Activated T-cell treated with anti-CD3 and anti-CD28 coated beads for 48 hours (primary cell): ENCODE measurements at regions not wholly inside any gene's neighbourhood (a gene's known extent, or its start where the extent isn't known, plus 50 kb on each side); places are given as distances from the start of the nearest gene placed in this dataset.

Experiments used
- DNase-seq: peaks from one replicate; pipeline ENCODE4 v3.0.0-alpha.2; 2020; ENCODE audit warnings: low read depth

DNA sequence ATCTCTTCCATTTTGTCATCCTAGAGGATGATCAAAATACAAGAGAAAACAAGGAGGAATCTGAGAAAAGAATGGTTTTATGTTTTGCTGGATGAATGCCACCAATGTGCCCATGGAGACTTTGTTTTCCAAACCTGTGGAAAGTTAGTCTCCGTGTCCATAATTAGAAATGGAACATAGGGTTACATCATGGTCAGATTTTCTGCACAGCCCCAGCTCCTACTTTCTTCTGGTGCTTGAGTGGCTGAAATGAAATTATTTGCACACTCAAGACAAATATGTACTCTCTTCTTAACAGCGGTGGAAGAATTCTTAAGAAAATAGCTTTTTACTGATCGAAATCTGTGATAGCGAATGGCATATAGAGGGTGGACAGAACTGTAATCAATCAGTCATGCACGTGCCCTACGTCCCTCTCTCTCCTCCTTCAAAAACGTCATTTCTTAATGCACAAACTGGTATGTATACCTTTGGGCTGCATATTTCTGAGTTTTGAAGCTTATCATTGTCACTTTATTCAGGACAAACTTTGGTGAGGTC, 825.2 kb downstream of the AACS start:
- no peak for DNase-seq

DNA sequence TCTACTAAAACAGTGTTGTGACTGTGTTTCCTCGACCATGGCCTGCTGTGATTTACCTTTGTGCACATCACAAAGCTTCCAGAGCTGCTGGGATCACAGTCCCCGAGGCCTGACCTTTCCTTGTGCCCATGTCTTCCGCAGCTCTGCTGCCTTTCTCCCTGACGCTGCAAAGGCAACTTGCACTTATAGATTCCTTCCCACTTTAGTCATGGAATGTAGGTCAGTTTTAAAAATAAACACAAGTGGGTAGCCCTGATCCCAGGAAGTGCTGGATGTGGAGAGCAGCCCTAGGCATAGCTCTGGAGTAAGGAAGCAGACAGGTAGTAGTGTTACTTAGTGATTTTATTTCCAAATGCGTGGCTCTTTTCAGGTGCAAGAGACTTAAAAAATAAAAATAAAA, 825.7 kb downstream of the AACS start:
- no peak for DNase-seq

DNA sequence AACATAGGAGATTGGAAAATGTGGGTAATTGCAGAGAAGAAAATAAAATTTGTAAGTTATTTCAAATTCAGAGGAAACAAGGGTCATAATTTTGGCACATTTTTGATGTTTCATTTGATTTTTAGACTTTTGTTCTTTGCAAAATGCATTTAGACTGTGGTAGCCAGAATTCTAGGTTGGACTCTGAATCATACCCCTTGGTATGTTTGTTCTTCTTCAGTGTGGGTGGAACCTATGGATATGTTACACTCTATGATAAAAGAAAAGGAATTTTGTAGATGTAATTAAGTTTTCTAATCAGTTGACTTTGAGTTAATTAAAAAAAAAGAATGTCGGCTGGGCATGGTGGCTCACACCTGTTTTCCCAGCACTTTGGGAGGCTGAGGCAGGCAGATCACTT, 827.0 kb downstream of the AACS start:
- DNase-seq: no peak

DNA sequence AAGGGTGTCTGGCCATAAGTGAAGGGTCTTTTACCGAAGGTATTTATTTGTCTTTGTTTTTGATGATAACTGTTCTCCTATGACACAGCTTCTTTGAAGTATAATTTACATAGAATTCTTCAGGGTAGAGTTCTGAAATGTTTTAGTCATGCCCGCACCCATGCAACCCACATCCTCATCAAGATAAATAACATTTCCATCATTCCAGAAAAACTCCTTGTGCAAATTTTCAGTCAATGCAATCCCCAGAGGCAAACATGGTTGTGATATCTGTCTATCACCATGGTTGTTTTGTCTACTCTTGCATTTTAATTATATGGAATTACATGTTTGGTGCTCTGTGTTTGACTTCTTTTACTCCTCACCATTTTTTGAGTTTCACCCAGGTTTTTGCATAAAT, 837.8 kb downstream of the AACS start:
- DNase-seq: no peak

DNA sequence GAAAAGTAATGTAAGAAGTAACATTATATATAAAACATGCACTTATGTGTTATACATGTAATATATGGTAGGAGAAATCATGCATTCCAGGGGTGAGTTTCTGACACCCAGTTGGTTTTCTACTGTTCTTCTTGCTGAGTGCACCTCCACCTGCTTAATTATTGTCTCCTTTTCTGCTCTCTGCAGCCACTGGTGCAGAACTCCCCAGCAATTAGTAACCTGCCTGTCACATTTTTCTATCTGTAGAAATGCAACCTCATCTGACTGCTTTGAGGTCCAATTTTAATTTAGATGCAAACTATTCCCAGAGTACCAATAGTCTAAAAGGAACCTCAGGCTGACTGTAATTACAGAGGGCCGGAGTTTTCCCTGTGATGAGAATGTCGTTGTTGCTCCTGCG, 842.1 kb downstream of the AACS start:
- no peak for DNase-seq

DNA sequence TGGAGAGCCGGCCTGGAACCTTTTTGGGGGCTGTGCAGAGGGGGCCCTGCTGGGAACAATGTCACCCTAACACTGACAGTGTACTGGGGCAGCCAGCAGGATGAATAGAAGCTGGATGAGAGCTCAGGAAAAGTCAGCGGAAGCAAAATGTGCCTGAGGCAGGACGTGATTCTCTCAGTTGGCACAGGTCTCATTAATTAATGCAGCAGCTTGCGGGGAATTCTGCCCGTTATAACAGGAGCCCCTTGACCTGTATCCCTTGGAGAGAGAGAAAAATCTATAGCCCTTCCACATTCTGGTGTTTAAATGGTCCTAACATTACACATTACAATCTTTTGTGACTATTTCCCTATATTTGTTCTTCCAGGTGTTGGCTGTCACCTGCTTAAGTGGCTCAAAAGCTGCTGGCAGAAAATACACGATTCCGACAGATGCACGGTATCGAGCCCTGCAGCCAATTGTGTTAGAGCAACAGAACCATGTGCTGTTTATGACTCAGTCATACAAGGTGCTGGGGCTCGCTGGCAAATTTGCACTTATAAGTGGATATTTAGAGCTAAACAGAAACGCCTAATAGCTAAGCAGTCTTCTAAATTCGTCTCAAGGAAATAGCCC, 854.7 kb downstream of the AACS start:
- no peak for DNase-seq

DNA sequence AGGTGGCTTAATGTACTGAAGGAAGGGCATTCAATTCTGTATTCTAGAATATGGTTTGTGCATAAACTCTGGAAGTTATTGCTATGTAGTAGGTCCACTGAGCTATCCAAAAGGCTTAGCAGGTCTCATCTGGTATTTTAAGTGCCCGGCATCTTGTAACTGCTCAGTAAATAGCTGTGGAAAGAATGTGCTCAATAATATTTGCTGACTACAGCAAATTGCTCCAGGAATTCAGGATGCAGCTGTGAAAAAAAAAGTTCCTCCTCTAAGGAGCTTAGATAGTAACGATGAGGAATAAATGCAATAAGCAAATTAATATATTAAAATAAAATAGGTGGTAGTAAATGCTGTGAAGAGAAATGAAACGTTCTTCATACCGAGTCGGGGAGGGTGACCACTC, 857.1 kb downstream of the AACS start:
- no peak for DNase-seq

DNA sequence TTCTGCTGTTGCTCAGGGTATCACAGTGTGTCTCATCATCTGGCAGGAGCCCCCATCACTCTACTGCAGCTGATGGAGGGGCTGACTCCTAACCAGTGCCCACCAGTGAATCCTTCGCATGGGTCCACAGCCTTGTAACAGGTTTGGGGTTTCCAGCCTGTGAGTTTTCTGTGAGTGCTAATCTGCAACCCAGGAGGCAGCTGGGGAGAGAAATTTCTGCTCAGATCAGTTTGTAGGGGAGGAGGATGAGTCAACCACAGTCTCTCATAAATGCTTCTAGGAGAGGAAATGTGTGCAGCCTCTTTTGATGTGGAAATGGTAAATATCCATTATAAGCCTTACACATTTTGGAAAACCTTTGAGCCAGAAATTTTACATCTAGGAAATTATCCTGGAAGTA, 871.3 kb downstream of the AACS start:
- DNase-seq: no peak

DNA sequence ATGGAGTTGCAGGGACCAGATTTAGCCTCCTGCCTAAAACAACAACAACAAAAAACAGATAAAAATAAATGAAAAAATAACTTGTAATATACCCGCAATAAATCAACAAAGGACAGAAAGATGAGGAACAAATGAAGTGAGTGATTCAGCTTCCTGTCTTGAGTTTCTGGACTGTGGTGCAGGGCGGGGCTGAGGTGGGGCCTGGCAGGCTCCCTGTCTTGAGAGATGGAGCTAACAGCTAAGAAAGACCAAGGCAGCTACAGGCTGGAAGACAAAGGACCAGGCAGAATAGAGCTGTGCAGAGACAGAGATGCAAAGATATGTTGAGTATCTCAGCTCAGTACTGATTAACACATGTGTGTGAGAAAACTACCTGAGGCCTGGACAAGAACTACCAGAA, 879.2 kb downstream of the AACS start:
- DNase-seq: no peak

DNA sequence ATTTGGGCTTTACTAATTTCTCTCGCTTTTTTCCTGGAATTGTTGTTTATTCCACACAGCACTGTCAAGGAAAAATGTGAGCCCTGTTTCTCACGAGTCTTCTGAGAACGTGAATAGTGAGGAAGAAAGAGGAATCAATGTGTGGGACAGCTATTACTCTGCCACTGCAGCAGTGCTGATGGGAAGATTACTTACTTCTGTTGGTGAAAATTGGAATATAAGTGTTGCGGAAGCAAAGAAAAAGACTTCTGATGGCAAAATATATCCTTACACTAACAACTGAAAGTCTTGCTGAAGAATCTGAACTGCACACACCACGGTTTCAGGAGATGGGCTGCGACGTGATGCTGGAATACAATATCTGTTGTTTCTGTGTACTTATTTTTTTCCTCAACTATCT, 884.2 kb downstream of the AACS start:
- no peak for DNase-seq

DNA sequence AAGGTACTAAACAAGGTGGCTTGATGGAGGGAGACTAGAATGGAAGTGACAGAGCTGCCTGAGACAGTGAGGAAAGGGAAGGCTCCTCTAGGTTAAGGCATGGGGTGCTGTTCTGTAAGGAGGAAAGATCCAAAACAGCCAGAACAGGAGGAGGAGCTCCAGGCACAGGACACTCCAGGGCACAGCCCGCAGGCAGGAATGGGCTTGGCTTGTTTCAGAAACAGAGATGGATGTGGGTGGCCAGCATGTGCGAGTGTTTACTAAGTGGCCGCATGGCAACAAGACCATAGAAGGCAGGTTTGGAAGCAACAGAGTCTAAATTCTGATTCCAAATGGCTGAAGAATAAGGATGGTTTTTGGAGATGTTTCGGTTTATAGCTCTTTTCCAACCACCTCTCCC, 889.1 kb downstream of the AACS start:
- DNase-seq: no peak

DNA sequence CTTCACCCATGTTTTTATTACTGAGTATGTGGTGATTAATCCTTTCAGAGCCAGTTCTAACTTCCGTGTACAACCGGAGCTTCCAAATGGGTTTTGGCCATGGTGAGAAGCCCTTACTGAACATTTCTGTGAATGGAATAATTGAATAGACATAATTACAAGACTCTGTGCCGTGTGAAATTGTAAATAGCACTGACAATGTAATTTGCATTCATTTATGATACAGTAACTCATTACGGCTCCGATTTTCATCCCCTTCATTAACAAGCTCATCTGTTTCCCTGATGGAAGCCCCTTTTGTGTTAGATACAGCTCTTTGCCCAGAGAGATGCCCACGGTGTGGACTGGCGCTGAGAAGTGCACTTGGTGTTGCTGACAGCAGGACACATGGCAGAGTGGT, 891.0 kb downstream of the AACS start:
- no peak for DNase-seq

DNA sequence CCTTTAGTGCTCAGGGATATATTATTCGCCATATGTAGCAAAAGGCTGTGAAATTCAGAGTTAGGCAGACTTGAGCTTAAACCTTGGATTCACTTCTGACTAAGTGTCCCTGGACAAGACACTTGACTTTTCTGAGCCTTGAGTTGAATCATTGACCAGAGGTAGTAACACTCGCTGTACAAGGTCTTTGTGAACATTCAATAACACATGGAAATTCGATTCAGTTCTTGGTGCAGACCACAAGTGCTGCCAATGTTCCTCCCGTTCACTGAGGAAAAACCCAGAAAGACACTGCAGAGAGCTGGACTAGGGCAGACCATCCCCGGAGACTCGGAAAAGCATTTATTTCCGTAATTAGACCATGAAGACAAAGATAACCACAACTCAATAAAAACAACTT, 901.4 kb downstream of the AACS start:
- no peak for DNase-seq

DNA sequence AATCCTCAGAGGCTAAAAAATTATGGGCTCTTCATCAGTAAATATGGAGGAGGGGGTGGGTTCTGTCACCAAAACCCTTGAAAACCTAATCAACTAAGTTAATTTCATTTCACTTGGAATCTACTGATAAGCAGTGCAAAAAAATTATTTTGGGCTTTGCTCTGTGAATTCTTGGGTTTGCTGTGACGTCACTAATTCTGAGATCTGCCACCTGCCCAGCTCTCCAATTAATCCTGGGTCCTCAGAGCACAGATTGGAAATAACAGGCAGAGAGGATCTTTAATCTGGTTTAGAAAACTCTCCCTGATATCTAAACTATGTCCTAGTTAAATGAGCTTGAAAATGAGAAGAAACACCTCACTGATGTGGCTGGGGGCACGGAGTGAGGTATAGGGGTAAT, 903.2 kb downstream of the AACS start:
- no peak for DNase-seq

DNA sequence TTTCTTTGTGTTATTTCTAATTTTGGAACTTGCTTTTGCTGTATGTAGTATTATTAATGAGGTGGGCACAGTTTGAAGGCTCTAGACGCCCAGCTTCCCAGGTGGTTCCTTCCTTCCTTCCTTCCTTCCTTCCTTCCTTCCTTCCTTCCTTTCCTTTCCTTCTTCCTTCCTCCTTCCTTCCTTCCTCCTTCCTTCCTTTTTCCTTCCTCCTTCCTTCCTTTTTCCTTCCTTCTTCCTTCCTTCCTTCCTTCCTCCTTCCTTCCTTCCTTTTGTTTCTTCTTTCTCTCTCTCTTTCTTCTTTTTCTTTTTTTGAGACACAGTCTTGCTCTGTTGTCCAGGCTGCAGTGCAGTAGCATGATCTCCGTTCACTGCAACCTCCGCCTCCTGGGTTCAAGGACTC, 906.7 kb downstream of the AACS start:
- no peak for DNase-seq

DNA sequence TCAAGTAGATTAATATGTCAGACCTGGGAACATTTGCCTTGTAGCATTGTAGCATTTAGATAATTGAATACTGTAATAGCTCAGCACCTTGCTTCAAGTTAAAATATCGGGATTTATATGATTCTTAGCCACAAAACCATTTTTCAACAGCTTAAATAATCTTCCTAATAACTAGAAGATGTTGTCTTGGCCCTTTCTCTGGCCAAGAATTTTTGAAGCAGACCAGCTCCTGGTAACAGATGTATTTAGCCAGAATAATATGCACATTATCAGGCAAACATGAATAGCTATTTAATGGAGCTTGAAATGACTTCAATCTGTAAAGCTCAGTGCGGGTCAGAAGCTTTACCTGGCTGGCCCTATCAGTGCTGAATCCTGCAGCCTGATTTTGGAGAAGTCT, 913.1 kb downstream of the AACS start:
- no peak for DNase-seq

DNA sequence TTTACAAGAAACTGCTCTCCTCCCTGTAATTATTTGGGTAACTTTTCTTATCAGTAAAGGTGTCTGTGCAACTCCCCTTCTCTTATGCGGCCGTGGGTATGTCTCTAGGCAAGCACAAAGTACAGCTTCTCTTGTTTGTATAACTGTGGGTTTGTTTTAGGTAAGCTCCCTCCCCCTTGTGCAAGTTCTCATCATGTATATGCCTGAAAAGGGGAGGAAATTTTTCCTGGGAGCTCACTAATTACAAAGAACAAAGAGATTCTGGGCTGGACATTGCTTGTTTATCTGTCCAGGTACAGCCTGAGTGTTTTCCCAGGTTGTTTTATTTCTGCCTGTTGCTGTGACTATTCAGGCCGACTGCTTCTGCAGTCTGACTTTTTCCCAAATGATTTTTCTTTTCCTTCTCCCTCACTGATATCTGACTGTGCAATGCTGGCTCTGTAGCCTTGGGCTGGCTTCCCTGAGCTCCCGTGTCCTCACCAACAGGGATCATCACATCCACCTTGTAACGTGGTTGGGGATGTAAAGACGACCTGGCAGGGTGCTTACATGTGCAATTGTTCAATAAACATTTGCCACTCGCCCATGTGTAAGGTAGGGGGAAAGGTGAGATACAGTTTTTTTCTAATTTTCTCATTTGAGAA, 916.5 kb downstream of the AACS start:
- DNase-seq: no peak

DNA sequence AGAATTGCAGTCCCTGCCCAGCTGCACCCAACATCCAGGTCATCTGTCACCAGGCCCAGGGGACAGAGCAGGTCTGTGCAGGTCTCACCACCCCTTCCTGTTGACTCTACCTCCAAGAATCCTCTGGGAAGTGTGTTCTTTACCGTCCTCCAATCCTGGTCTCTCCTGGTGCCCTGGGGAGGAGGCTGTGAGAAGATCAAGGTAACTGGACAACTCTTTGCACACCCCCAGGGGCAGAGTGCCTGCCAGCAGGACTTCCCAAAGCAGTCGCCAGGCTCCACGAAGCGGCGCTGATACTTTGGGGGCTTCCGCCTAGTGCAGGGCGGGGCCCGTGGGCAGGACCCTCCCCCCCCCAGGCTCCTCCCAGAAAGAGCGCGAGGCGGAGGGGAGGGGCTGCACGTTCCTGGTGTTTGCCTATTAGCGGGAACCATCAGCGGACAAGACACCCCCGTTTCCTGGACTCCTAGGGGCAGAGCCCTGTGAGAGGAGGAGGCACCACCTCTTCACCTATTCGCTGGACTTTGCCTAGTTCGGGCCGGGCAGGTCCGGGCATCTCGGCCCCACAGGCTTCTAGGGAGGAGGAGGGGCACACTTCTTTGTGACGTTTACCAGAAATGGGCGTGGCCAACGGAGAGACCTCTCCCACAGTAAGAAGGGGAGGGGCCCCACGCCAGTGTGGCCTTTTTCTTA, 918.0 kb downstream of the AACS start:
- no peak for DNase-seq

DNA sequence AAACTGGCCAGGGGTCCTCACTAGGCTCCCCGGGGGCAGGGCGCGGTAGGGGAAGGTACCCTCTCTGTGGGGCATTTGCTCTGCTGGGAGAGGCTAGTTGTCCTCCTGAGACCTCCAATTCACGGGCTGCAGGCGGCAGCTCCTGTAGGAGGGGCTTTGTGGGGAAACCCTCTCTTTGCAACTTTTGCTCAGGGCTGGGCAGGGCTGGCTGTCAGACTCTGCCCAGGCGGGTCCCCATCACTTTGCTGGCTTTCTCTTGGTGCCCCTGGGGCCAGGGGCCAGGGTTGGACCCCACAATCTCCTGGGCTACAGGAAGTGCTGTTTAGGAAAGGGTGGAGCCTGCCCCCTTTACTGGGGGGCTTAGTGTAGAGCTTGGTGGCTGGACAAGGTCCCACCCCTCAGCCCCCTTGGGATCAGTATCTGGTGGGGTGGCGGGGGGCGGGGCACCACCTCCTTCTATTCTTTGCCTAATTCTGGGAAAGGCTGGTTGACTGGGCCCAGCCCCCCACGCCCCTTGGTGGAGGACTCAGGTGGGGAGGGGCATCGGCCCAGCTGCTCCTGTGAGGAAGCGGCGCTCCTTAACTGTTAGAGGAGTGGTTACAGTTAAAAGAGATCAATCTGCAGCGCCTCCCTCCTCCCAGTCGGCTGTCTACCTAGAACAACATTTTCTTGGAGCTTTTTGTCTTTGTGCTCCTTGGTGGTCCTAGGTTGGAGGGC, 918.7 kb downstream of the AACS start:
- DNase-seq: no peak

DNA sequence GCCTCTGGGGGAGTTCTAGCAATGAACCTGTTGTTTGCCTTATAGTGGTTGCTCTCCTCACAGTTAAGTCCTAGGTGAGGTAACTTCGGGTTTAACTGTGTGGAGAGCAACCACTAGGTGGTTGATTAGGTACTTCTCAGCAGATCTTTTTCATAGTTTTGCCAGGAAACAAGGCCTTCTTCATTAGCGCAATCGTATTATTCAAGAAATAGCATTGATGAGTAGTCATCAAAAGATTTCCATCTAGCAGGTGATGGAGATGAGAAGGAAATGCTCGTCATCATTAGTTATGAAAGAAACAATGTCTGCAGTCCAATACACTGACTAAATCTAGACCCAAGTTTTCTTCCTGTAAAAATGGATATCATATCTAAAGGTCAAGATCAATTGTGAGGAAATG, 923.3 kb downstream of the AACS start:
- no peak for DNase-seq

DNA sequence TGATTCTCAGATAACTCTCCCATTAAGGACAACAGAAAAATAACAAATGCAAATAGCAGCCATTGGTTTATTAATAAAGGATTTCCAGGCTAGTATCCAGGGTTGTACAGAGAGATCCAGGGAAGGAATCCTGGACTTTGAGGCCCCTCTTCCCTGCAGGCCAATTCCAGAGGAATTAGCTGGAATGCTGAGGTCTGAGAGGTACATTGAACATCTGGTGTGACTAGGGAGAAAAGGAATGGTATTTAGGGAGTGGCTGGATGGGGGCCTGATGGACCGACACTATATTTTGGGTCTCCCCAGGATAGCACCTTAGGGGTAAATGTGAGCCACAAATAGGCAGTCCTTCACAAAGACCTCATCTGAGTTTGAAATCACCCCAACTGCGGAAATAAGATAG, 924.5 kb downstream of the AACS start:
- no peak for DNase-seq

DNA sequence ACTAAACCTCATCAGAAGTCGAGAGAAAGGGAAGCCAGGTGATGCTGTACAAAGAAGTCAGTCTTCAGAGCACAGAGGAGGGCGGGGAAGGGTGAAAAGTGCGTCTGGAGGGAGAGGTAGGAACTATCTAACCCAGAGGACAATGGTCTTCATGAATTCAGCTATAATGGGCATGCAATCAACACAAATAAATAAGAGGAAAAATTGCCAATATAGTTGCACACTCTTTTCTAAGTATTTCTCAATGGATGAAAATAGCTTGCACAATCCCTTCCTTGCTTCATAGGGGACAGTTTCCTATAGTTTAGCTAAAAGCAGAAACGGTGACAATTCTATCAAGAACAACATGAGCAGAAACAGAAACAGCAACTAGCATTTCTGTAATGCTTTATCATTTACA, 931.2 kb downstream of the AACS start:
- DNase-seq: no peak

DNA sequence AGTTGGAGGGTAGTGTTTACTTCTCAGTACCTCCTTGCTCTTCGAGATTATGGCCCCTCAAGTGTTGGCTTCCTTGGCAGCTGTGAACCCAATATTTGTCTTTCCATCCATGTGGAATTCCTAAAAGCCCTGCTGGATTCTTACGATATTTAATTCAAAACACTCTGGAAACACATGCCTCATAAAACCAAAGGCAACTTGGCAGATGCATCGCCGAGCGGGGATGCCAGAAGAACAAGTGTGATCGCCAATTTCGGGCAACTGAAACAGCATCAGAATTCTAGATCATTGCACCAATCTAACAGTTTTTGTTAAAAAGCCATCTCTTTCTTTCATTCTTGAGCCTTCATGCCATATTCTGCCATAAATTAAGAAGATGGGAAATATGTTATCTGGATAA, 934.4 kb downstream of the AACS start:
- DNase-seq: no peak
